HepG2 (cell line): ENCODE measurements at regions not wholly inside any gene's neighbourhood (a gene's known extent, or its start where the extent isn't known, plus 50 kb on each side); places are given as distances from the start of the nearest gene placed in this dataset.
"Not testable (repeated sequence)": the region's sequence is repeated elsewhere in the genome, so short reads cannot be mapped to it uniquely, and the experiment has no call there.

Source experiments
- ARID2 ChIP-seq: sonication (generic); formaldehyde crosslinking; IDR thresholded peaks from 2 replicates; pipeline ENCODE4 v1.8.1; 2022; ENCODE audit warnings: mild to moderate bottlenecking, missing genetic modification reagents, borderline replicate concordance
- HNRNPUL1 ChIP-seq: fragments of 200-400 bp; formaldehyde crosslinking; IDR thresholded peaks from 2 replicates; pipeline ENCODE4 v1.6.1; 2017; ENCODE audit warnings: low read depth, mild to moderate bottlenecking, low read length, moderate library complexity
- ZBTB20 ChIP-seq: sonication (generic); formaldehyde crosslinking; IDR thresholded peaks from 2 replicates; pipeline ENCODE4 v1.8.1; 2023; ENCODE audit warnings: missing genetic modification reagents, low read depth, mild to moderate bottlenecking, borderline replicate concordance
- ZFX ChIP-seq: sonication (generic); formaldehyde crosslinking; IDR thresholded peaks from 2 replicates; pipeline ENCODE4 v1.4.0; 2020; ENCODE audit warnings: mild to moderate bottlenecking, low read depth, missing genetic modification reagents, moderate library complexity
- ZNF747 ChIP-seq: sonication (generic); formaldehyde crosslinking; IDR thresholded peaks from 2 replicates; pipeline ENCODE4 v1.8.1; 2023; ENCODE audit warnings: missing genetic modification reagents, mild to moderate bottlenecking, borderline replicate concordance
- TF ChIP-seq, protein P1 (sequence below): IDR thresholded peaks from 2 replicates; pipeline ENCODE4 v1.6.1; 2012; ENCODE audit warnings: low read depth, low read length, improper control_type of control experiment
- TF ChIP-seq, protein P2 (sequence below): sonication (generic); formaldehyde crosslinking; IDR thresholded peaks from 2 replicates; pipeline ENCODE4 v1.5.0; 2020; ENCODE audit warnings: mild to moderate bottlenecking, missing genetic modification reagents, moderate library complexity
- TF ChIP-seq, protein P3 (sequence below), 2 experiments: fragments of 450-650 bp in 1 of 2; sonication (generic) in 1 of 2; formaldehyde crosslinking in 1 of 2; IDR thresholded peaks; 2 replicates each; pipeline versions ENCODE4 v1.6.1 to v1.8.0; 2016 to 2022; ENCODE audit warnings: antibody characterized with exemption in 1 of 2, mild to moderate bottlenecking in 1 of 2, missing genetic modification reagents in 1 of 2
- TF ChIP-seq, protein P4 (sequence below): sonication (generic); formaldehyde crosslinking; IDR thresholded peaks from 2 replicates; pipeline ENCODE4 v1.4.0; 2020; ENCODE audit warnings: low read depth, missing genetic modification reagents

DNA sequence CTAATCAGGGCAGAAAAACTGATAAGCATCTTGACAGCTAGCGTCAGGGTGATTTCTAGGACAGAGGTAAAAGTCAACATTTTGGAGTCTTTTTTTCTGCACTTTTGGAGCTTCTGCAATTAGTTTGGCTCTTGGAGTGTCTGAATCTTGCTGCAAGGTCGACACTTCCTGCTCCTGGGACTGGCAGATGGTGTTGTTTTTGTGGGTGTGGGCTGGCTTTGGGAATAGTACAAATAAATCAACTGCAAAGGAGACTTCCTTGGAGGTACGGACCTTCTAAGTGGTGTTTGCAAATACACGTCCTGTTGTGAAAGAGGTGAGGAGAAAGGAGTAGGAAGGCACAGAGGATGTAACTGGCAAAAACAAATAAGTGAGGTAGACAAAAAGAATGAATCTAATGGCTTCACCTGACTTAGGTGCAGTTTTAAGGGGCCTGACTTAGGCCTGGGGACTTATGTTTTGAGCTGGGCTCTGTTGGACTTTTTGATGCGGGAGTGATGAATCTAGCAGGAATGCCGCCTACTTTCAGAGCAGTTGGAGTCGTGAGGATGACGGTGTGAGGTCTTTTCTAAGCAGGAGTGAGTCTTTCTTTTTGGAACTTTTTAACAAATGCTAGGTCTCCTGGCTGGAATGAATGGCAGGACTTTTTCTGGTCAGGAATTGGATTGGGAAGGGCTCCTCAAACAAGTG lies 195.1 kb downstream of the OTOP1 start:
- TF ChIP-seq ZBTB20 (CRISPR knock-in tag); ARID2 (CRISPR knock-in tag); ZNF747 (CRISPR knock-in tag); ZFX; HNRNPUL1: not testable (repeated sequence)
- TF ChIP-seq, protein P1, sequence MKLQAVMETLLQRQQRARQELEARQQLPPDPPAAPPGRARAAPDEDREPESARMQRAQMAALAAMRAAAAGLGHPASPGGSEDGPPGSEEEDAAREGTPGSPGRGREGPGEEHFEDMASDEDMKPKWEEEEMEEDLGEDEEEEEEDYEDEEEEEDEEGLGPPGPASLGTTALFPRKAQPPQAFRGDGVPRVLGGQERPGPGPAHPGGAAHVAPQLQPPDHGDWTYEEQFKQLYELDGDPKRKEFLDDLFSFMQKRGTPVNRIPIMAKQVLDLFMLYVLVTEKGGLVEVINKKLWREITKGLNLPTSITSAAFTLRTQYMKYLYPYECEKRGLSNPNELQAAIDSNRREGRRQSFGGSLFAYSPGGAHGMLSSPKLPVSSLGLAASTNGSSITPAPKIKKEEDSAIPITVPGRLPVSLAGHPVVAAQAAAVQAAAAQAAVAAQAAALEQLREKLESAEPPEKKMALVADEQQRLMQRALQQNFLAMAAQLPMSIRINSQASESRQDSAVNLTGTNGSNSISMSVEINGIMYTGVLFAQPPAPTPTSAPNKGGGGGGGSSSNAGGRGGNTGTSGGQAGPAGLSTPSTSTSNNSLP: not testable (repeated sequence)
- TF ChIP-seq, protein P2, sequence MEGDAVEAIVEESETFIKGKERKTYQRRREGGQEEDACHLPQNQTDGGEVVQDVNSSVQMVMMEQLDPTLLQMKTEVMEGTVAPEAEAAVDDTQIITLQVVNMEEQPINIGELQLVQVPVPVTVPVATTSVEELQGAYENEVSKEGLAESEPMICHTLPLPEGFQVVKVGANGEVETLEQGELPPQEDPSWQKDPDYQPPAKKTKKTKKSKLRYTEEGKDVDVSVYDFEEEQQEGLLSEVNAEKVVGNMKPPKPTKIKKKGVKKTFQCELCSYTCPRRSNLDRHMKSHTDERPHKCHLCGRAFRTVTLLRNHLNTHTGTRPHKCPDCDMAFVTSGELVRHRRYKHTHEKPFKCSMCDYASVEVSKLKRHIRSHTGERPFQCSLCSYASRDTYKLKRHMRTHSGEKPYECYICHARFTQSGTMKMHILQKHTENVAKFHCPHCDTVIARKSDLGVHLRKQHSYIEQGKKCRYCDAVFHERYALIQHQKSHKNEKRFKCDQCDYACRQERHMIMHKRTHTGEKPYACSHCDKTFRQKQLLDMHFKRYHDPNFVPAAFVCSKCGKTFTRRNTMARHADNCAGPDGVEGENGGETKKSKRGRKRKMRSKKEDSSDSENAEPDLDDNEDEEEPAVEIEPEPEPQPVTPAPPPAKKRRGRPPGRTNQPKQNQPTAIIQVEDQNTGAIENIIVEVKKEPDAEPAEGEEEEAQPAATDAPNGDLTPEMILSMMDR (CRISPR knock-in tag): not testable (repeated sequence)
- TF ChIP-seq, protein P3, sequence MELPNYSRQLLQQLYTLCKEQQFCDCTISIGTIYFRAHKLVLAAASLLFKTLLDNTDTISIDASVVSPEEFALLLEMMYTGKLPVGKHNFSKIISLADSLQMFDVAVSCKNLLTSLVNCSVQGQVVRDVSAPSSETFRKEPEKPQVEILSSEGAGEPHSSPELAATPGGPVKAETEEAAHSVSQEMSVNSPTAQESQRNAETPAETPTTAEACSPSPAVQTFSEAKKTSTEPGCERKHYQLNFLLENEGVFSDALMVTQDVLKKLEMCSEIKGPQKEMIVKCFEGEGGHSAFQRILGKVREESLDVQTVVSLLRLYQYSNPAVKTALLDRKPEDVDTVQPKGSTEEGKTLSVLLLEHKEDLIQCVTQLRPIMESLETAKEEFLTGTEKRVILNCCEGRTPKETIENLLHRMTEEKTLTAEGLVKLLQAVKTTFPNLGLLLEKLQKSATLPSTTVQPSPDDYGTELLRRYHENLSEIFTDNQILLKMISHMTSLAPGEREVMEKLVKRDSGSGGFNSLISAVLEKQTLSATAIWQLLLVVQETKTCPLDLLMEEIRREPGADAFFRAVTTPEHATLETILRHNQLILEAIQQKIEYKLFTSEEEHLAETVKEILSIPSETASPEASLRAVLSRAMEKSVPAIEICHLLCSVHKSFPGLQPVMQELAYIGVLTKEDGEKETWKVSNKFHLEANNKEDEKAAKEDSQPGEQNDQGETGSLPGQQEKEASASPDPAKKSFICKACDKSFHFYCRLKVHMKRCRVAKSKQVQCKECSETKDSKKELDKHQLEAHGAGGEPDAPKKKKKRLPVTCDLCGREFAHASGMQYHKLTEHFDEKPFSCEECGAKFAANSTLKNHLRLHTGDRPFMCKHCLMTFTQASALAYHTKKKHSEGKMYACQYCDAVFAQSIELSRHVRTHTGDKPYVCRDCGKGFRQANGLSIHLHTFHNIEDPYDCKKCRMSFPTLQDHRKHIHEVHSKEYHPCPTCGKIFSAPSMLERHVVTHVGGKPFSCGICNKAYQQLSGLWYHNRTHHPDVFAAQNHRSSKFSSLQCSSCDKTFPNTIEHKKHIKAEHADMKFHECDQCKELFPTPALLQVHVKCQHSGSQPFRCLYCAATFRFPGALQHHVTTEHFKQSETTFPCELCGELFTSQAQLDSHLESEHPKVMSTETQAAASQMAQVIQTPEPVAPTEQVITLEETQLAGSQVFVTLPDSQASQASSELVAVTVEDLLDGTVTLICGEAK (IDR thresholded peaks at IDR 0.05): not testable (repeated sequence)
- TF ChIP-seq, protein P3 (CRISPR knock-in tag; IDR thresholded peaks at IDR 0.05): not testable (repeated sequence)
- TF ChIP-seq, protein P4, sequence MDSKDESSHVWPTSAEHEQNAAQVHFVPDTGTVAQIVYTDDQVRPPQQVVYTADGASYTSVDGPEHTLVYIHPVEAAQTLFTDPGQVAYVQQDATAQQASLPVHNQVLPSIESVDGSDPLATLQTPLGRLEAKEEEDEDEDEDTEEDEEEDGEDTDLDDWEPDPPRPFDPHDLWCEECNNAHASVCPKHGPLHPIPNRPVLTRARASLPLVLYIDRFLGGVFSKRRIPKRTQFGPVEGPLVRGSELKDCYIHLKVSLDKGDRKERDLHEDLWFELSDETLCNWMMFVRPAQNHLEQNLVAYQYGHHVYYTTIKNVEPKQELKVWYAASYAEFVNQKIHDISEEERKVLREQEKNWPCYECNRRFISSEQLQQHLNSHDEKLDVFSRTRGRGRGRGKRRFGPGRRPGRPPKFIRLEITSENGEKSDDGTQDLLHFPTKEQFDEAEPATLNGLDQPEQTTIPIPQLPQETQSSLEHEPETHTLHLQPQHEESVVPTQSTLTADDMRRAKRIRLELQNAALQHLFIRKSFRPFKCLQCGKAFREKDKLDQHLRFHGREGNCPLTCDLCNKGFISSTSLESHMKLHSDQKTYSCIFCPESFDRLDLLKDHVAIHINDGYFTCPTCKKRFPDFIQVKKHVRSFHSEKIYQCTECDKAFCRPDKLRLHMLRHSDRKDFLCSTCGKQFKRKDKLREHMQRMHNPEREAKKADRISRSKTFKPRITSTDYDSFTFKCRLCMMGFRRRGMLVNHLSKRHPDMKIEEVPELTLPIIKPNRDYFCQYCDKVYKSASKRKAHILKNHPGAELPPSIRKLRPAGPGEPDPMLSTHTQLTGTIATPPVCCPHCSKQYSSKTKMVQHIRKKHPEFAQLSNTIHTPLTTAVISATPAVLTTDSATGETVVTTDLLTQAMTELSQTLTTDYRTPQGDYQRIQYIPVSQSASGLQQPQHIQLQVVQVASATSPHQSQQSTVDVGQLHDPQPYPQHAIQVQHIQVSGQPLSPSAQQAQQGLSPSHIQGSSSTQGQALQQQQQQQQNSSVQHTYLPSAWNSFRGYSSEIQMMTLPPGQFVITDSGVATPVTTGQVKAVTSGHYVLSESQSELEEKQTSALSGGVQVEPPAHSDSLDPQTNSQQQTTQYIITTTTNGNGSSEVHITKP (CRISPR knock-in tag): not testable (repeated sequence)
